GM12865 (cell line): ENCODE measurements at regions not wholly inside any gene's neighbourhood (a gene's known extent, or its start where the extent isn't known, plus 50 kb on each side); places are given as distances from the start of the nearest gene placed in this dataset.

ENCODE experiments used
- DNase-seq: peaks from one replicate; pipeline ENCODE4 v3.0.0; 2010; ENCODE audit warnings: low read depth
- H3K4me3 ChIP-seq: 2 replicates; pipeline ENCODE4 v1.5.1; 2011; ENCODE audit warnings: mild to moderate bottlenecking, low read depth, low read length, control low read depth
- CTCF ChIP-seq: IDR thresholded peaks from 2 replicates; pipeline ENCODE4 v1.5.1; 2011; ENCODE audit warnings: low read length, control low read depth, low read depth, inconsistent platforms; ENCODE audit not compliant: insufficient read depth; ENCODE audit errors: missing control alignments

- H3K4me3 ChIP-seq = no peak overlapping the region
- no peak for TF ChIP-seq CTCF
- DNase-seq = no peak
Measured at GRCh38 chr3:144034715-144035290, 63.2 kb downstream of the DIPK2A start.

GRCh38 chr3:144036498-144036897 lies 64.9 kb downstream of the DIPK2A start:
- H3K4me3 ChIP-seq = no peak overlapping the region
- DNase-seq = peak; percentile 10
- TF ChIP-seq CTCF = no peak

GRCh38 chr3:144039661-144040060 lies 68.0 kb downstream of the DIPK2A start:
- no peak overlapping the region for H3K4me3 ChIP-seq
- no peak for TF ChIP-seq CTCF
- no peak for DNase-seq

GRCh38 chr3:144041960-144042556 lies 70.4 kb downstream of the DIPK2A start:
- TF ChIP-seq CTCF = no peak

GRCh38 chr3:144045766-144046165 lies 74.1 kb downstream of the DIPK2A start:
- no peak overlapping the region for H3K4me3 ChIP-seq
- no peak for TF ChIP-seq CTCF
- DNase-seq = no peak

More at GRCh38 chr3:144041960-144042556, 70.4 kb downstream of the DIPK2A start:
- no peak overlapping the region for H3K4me3 ChIP-seq
- no peak for DNase-seq

GRCh38 chr3:144049374-144049773 lies 77.8 kb downstream of the DIPK2A start:
- DNase-seq = no peak
- no peak overlapping the region for H3K4me3 ChIP-seq
- no peak for TF ChIP-seq CTCF

- TF ChIP-seq CTCF = no peak
Measured at GRCh38 chr3:144051211-144051610, 79.6 kb downstream of the DIPK2A start.

More at GRCh38 chr3:144051211-144051610, 79.6 kb downstream of the DIPK2A start:
- no peak overlapping the region for H3K4me3 ChIP-seq
- no peak for DNase-seq
